H1 (cell line): ENCODE measurements at regions not wholly inside any gene's neighbourhood (a gene's known extent, or its start where the extent isn't known, plus 50 kb on each side); places are given as distances from the start of the nearest gene placed in this dataset.

Experiments used
- CTCF ChIP-seq, 3 experiments: IDR thresholded peaks; 1 replicate in 2 of 3; 2 replicates in 1 of 3; pipeline versions ENCODE4 v1.5.1 to v1.6.1; 2011; ENCODE audit warnings: low read length in 3 of 3, mild to moderate bottlenecking in 3 of 3, inconsistent platforms in 2 of 3, low read depth in 1 of 3, moderate library complexity in 1 of 3; ENCODE audit not compliant: insufficient read depth in 1 of 3; ENCODE audit errors: control extremely low read depth in 1 of 3
- EP300 ChIP-seq, 2 experiments: IDR thresholded peaks; 1 replicate in 1 of 2; 2 replicates in 1 of 2; pipeline ENCODE4 v1.6.1; 2011 to 2012; ENCODE audit warnings: low read depth in 2 of 2, low read length in 2 of 2, mild to moderate bottlenecking in 2 of 2, borderline replicate concordance in 1 of 2, inconsistent platforms in 1 of 2, moderate library complexity in 1 of 2
- EZH2 ChIP-seq: fragments of 200-600 bp; sonication (generic); IDR thresholded peaks from 2 replicates; pipeline ENCODE4 v1.7.1; 2012; ENCODE audit warnings: low read depth, mild to moderate bottlenecking, moderate library complexity, low read length, inconsistent platforms; ENCODE audit not compliant: severe bottlenecking
- HDAC6 ChIP-seq: IDR thresholded peaks from one replicate; pipeline ENCODE4 v1.7.1; 2012; ENCODE audit warnings: low read depth, mild to moderate bottlenecking, inconsistent platforms, low read length, moderate library complexity
- KDM1A ChIP-seq: fragments of 200-600, 300-600 bp; sonication (generic); IDR thresholded peaks from 2 replicates; pipeline ENCODE4 v1.7.1; 2016; ENCODE audit warnings: mild to moderate bottlenecking, low read length, borderline replicate concordance
- PHF8 ChIP-seq: fragments of 200-600 bp; sonication (generic); conservative IDR thresholded peaks from 2 replicates; pipeline ENCODE4 v1.7.1; 2012; ENCODE audit warnings: low read depth, mild to moderate bottlenecking, inconsistent platforms, low read length, moderate library complexity
- POLR2A ChIP-seq, 2 experiments: IDR thresholded peaks; 1 replicate in 1 of 2; 2 replicates in 1 of 2; pipeline ENCODE4 v1.6.1; 2011; ENCODE audit warnings: low read depth in 2 of 2, low read length in 2 of 2, mild to moderate bottlenecking in 2 of 2; ENCODE audit errors: control extremely low read depth in 1 of 2
- POLR2AphosphoS5 ChIP-seq: IDR thresholded peaks from 2 replicates; pipeline ENCODE4 v1.6.1; 2011; ENCODE audit warnings: low read depth, low read length
- POU5F1 ChIP-seq: IDR thresholded peaks from 2 replicates; pipeline ENCODE4 v1.6.1; 2011; ENCODE audit warnings: low read depth, mild to moderate bottlenecking, low read length, moderate library complexity
- TEAD4 ChIP-seq: IDR thresholded peaks from 2 replicates; pipeline ENCODE4 v1.6.1; 2012; ENCODE audit warnings: low read depth, low read length, inconsistent platforms, mixed read lengths

GRCh38 chr16:35214840-35215239 lies 1755.4 kb downstream of the TP53TG3F start:
- TF ChIP-seq POU5F1 (no peak), POLR2A (IDR thresholded peaks at IDR 0.05; ENCODE audit: control extremely low read depth in 1 of 2, low read depth in 2 of 2, low read length in 2 of 2) (no peak), POLR2AphosphoS5 (no peak), EZH2 (no peak), PHF8 (no peak), CTCF (IDR thresholded peaks at IDR 0.05; ENCODE audit: control extremely low read depth in 1 of 3, insufficient read depth in 1 of 3, low read depth in 1 of 3, low read length in 3 of 3) (no peak), EP300 (IDR thresholded peaks at IDR 0.05; ENCODE audit: borderline replicate concordance in 1 of 2, low read depth in 2 of 2, low read length in 2 of 2) (no peak), HDAC6 (no peak), TEAD4 (no peak), KDM1A (no peak)
